PC-3 (cell line): ENCODE measurements at regions not wholly inside any gene's neighbourhood (a gene's known extent, or its start where the extent isn't known, plus 50 kb on each side); places are given as distances from the start of the nearest gene placed in this dataset.

Experiments used
- CTCF ChIP-seq: fragments of 300-600 bp; sonication (generic); conservative IDR thresholded peaks from 2 replicates; pipeline ENCODE4 v1.5.1; 2017; ENCODE audit warnings: antibody characterized with exemption, low read depth, mild to moderate bottlenecking, low read length
- EZH2 ChIP-seq: fragments of 300-600 bp; sonication (generic); IDR thresholded peaks from one replicate; pipeline ENCODE4 v1.6.1; 2017; ENCODE audit warnings: antibody characterized with exemption, mild to moderate bottlenecking, low read length; ENCODE audit not compliant: unreplicated experiment
- EZH2phosphoT487 ChIP-seq: fragments of 300-600 bp; sonication (generic); IDR thresholded peaks from 2 replicates; pipeline ENCODE4 v1.6.1; 2018; ENCODE audit warnings: mild to moderate bottlenecking, antibody characterized with exemption, low read length, borderline replicate concordance

- TF ChIP-seq EZH2phosphoT487 (no peak), CTCF (no peak), EZH2 (no peak)
These were observed 344.0 kb downstream of the FAT4 start for GRCh38 chr4:125658773-125659172.
